ENCODE measurements at regions not wholly inside any gene's neighbourhood (a gene's known extent, or its start where the extent isn't known, plus 50 kb on each side); places are given as distances from the start of the nearest gene placed in this dataset.

DNA sequence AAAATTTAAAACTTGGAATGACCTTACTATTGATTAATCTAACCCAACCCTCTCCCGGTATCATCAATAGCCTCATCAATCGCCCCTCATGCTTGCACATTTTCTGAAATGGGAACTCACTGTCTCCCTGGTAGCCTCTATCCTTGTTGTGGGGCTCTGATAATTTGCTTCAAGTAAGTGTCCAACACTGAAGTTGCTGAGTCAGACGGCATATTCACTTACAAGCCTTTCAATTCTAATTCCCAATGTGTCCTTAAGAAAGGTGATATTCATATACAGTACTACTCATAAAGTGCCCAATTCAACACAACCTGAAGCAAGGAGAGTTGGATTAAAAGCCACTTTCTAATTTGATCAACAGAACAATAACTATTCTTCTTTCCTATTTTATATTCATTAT is 1146.1 kb upstream of the TMEM132C start:
- no peak overlapping the region for H3K27ac ChIP-seq (ENCODE audit: low read depth, low read length)
- POLR2A ChIA-PET, result no interaction called here
- H3K27me3 ChIP-seq (ENCODE audit: control insufficient read depth, insufficient read depth, low read length), result no peaks in the 10 kb centered on the region
- TF ChIP-seq, protein P1, sequence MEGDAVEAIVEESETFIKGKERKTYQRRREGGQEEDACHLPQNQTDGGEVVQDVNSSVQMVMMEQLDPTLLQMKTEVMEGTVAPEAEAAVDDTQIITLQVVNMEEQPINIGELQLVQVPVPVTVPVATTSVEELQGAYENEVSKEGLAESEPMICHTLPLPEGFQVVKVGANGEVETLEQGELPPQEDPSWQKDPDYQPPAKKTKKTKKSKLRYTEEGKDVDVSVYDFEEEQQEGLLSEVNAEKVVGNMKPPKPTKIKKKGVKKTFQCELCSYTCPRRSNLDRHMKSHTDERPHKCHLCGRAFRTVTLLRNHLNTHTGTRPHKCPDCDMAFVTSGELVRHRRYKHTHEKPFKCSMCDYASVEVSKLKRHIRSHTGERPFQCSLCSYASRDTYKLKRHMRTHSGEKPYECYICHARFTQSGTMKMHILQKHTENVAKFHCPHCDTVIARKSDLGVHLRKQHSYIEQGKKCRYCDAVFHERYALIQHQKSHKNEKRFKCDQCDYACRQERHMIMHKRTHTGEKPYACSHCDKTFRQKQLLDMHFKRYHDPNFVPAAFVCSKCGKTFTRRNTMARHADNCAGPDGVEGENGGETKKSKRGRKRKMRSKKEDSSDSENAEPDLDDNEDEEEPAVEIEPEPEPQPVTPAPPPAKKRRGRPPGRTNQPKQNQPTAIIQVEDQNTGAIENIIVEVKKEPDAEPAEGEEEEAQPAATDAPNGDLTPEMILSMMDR (IDR thresholded peaks at IDR 0.05; ENCODE audit: low read depth, low read length), result no peak
- CTCF ChIA-PET, result no interaction called here
- H3K4me3 ChIP-seq (ENCODE audit: low read depth, low read length), result no peak overlapping the region
- H3K9me3 ChIP-seq (ENCODE audit: control insufficient read depth, insufficient read depth, low read length), result no peaks in the 10 kb centered on the region; the same call in 1 of the 2 replicates
- no peak for DNase-seq (ENCODE audit: low read depth, low spot score)

DNA sequence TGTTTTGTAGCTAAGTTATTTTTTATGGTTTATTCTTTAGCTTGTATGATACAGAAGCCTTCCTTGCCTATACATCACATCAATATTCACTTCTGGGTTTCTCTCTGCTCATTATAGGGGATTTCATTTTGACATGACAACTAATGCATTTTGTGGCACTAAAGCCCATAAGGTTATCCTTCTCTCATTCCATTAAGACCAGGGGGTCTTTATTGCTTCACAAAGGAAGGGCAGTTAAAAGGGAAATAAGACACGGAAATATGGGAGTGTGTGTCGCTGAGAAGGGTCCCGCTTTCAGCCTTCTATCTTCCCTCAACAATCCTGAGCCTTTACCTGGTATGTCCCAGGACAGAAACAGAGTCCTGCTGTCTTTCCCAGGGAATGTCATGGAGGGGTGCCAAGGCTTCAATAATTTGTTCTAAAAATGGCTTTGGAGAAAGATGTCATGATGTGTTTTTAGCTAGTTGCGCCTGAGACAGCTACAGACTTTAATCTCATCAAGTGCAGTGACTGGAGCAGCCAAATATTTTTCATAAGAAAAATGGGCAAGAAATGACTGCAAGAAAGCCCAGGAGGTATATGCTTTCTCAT is 1145.4 kb upstream of the TMEM132C start:
- Histone ChIP-seq H3K9me3 (ENCODE audit: control insufficient read depth, insufficient read depth, low read length) (no peaks in the 10 kb centered on the region; the same call in 1 of the 2 replicates), H3K27me3 (ENCODE audit: control insufficient read depth, insufficient read depth, low read length) (no peaks in the 10 kb centered on the region), H3K27ac (ENCODE audit: low read depth, low read length) (no peak overlapping the region), H3K4me3 (ENCODE audit: low read depth, low read length) (no peak overlapping the region)
- ChIA-PET POLR2A (no interaction called here), CTCF (no interaction called here)
- TF ChIP-seq, protein P1 (IDR thresholded peaks at IDR 0.05; ENCODE audit: low read depth, low read length), result no peak
- DNase-seq (ENCODE audit: low read depth, low spot score), result no peak

DNA sequence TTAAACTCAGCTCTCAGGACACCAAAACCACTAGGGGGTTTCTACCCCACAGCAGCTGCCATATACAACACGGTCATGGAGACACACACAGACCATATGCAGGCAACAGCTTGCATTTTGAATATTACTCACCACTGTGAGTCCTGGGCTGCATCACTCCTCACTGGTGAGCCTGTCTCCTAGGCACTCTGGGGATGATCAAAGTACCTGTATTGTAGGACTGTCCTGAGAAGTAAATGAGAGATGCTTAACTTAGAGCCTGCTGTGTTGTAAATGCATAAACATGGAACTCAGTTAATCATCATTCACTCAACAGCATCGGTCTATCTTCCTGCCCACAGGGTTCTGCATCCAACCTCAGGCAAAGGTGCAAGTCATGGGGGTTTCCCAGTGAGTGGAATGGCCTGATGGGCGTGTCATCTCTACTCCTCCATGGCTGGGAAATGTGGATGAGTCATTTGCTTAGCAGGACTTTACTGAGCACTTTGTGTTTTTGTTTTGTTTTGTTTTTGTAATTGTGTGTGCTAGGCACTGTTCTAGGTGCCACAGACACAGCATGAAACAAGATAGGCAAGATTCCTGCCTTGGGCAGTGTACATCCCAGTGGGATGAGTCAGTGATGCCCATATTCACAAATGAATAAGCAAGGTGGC is 1141.2 kb upstream of the TMEM132C start:
- ChIA-PET POLR2A (no interaction called here), CTCF (interaction anchor here (1.5 kb wide), 1 partner anchor 17 kb away, joined by 4 read pairs; no protein-coding TSS in a partner anchor)
- H3K27ac ChIP-seq (ENCODE audit: low read depth, low read length), result no peak overlapping the region
- H3K27me3 ChIP-seq (ENCODE audit: control insufficient read depth, insufficient read depth, low read length), result no peaks in the 10 kb centered on the region
- TF ChIP-seq, protein P1 (IDR thresholded peaks at IDR 0.05; ENCODE audit: low read depth, low read length), result no peak
- H3K9me3 ChIP-seq (ENCODE audit: control insufficient read depth, insufficient read depth, low read length), result peaks cover 4% of the 10 kb centered on the region; the same call in 1 of the 2 replicates
- no peak for DNase-seq (ENCODE audit: low read depth, low spot score)
- H3K4me3 ChIP-seq (ENCODE audit: low read depth, low read length), result no peak overlapping the region

DNA sequence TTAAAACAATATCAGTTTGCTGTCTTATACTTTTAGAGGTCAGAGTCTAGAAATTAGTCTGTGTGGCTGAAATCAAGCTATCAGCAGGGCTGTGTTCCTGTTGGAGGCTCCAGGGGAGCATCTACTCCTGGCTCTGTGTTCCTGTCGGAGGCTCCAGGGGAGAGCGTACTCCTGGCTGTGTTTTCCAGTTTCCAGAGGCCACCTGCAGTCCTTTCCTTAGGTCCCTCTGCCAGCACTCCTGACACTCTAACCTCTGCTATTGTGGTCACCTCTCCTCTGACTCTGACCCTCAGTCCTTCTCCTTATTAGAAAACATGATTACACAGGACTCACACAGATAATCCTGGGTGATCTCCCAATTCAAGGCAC is 1140.7 kb upstream of the TMEM132C start:
- CTCF ChIA-PET, result interaction anchor here (1.5 kb wide), 1 partner anchor 17 kb away, joined by 4 read pairs; no protein-coding TSS in a partner anchor
- Histone ChIP-seq H3K27ac (ENCODE audit: low read depth, low read length) (no peak overlapping the region), H3K4me3 (ENCODE audit: low read depth, low read length) (no peak overlapping the region), H3K9me3 (ENCODE audit: control insufficient read depth, insufficient read depth, low read length) (peaks cover 4% of the 10 kb centered on the region; the same call in 1 of the 2 replicates), H3K27me3 (ENCODE audit: control insufficient read depth, insufficient read depth, low read length) (no peaks in the 10 kb centered on the region)
- TF ChIP-seq, protein P1 (IDR thresholded peaks at IDR 0.05; ENCODE audit: low read depth, low read length), result no peak
- DNase-seq (ENCODE audit: low read depth, low spot score), result no peak
- POLR2A ChIA-PET, result no interaction called here

DNA sequence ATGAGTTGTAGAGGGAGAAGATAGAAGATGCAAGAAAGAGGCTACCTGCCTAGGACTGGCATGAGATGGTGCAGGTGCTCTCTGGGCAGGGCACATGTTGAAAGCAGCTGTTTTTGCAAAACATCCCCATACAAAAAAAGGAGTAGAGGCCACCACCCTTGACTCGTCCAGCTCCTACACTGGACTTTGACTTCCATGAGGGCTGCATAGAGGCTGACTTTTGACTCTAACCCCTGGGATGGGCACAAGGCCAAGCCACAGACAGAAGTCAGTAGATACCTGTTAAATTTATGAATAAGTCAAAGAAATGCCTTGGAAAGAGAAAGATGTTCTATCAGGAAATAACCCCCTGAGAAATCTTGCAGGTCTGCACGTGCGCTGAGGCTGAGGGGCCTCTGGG is 1139.1 kb upstream of the TMEM132C start:
- Histone ChIP-seq H3K4me3 (ENCODE audit: low read depth, low read length) (no peak overlapping the region), H3K9me3 (ENCODE audit: control insufficient read depth, insufficient read depth, low read length) (peaks cover 4% of the 10 kb centered on the region; the same call in 1 of the 2 replicates), H3K27ac (ENCODE audit: low read depth, low read length) (no peak overlapping the region), H3K27me3 (ENCODE audit: control insufficient read depth, insufficient read depth, low read length) (no peaks in the 10 kb centered on the region)
- TF ChIP-seq, protein P1 (IDR thresholded peaks at IDR 0.05; ENCODE audit: low read depth, low read length), result no peak
- ChIA-PET POLR2A (no interaction called here), CTCF (no interaction called here)
- DNase-seq (ENCODE audit: low read depth, low spot score), result no peak
